ENCODE measurements at regions not wholly inside any gene's neighbourhood (a gene's known extent, or its start where the extent isn't known, plus 50 kb on each side); places are given as distances from the start of the nearest gene placed in this dataset.

DNA sequence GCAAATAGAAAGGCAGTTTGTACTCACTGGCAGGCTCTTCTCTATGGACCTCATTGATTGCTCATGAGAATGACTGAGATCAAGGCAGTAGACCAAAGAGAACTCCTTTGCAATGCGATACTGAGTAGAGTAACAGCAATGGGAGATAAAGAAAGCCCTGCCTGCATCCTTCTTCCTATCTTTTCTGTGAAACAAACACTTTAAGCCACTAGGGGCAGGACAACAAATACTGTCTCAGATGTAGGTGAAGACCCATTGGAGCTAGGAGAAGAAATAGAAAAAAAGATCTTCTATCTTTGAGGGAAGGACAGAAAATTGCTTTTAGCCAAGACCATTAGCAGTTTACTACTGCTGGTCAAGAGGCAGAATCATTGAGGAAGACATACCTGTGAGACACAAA is 117.6 kb upstream of the IGSF10 start:
- no peak for ATAC-seq (ENCODE audit: low read depth)
- no CpG with 5 or more reads among the region's 1 CpG for WGBS (ENCODE audit: insufficient coverage)

DNA sequence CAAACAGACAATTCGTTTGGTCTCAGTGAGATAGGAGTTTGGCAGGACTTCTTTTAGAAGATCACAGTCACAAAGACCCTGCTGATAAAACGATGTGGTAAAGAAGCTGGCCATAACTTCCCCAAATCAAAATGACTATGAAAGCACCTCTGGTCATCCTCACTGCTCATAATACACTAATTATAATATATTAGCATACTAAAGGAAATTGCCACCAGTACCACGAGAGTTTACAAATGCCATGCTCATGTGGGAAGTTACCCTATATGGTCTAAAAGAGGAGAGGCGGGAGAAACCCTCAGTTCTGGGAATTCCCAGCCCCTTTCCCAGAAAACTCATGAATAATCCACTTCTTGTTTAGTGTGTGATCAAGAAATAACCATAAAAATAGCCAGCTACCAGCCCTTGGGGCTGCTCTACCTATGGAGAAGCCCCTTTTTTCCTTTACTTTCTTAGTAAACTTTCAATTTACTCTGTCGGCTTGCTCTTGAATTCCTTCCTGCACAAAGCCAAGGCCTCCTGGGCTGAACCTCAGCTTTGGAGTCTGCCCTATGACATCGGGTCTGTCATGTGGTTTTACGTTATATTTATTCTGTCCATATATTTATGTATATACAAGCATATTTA is 115.8 kb upstream of the IGSF10 start:
- Mint-ChIP-seq H3K27ac (no peak overlapping the region), H3K4me3 (no peak overlapping the region), H3K4me1 (no peaks in the 10 kb centered on the region), H3K9me3 (ENCODE audit: insufficient read depth) (no peaks in the 10 kb centered on the region), H3K27me3 (peaks cover 3% of the 10 kb centered on the region)
- ChIA-PET POLR2A (no interaction called here), CTCF (no interaction called here)
- no peak for TF ChIP-seq EZH2 (IDR thresholded peaks at IDR 0.05; ENCODE audit: borderline replicate concordance, insufficient read depth, low read depth, low read length, poor library complexity, severe bottlenecking)
- TF ChIP-seq, protein P1, sequence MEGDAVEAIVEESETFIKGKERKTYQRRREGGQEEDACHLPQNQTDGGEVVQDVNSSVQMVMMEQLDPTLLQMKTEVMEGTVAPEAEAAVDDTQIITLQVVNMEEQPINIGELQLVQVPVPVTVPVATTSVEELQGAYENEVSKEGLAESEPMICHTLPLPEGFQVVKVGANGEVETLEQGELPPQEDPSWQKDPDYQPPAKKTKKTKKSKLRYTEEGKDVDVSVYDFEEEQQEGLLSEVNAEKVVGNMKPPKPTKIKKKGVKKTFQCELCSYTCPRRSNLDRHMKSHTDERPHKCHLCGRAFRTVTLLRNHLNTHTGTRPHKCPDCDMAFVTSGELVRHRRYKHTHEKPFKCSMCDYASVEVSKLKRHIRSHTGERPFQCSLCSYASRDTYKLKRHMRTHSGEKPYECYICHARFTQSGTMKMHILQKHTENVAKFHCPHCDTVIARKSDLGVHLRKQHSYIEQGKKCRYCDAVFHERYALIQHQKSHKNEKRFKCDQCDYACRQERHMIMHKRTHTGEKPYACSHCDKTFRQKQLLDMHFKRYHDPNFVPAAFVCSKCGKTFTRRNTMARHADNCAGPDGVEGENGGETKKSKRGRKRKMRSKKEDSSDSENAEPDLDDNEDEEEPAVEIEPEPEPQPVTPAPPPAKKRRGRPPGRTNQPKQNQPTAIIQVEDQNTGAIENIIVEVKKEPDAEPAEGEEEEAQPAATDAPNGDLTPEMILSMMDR (IDR thresholded peaks at IDR 0.05), result no peak
- DNase-seq (no peak), ATAC-seq (ENCODE audit: low read depth) (no peak)
- H3K9me3 ChIP-seq (ENCODE audit: control extremely low read depth in 1 of 3, control insufficient read depth in 2 of 3, insufficient read depth in 1 of 3, low read length in 2 of 3), result peaks cover 0 to 6% (median 0%) of the 10 kb centered on the region in 3 donors
- H3K9ac ChIP-seq (ENCODE audit: low read length), result no peak overlapping the region
- no peaks in the 10 kb centered on the region for H3K36me3 ChIP-seq (replicated peaks in 1 of 2; ENCODE audit: control extremely low read depth in 1 of 2, control insufficient read depth in 1 of 2, extremely low read depth in 1 of 2, insufficient read depth in 2 of 2, low read length in 1 of 2)
- H3K4me2 ChIP-seq (replicated peaks; ENCODE audit: low read depth, low read length, poor library complexity, severe bottlenecking), result no peak overlapping the region
- WGBS (ENCODE audit: insufficient coverage), result 100% methylated on average over 1 of the region's 7 CpGs
- no peak overlapping the region for H3K27ac ChIP-seq (ENCODE audit: low read length in 2 of 2)
- H3K27me3 ChIP-seq (replicated peaks in 1 of 4; ENCODE audit: control extremely low read depth in 1 of 4, control insufficient read depth in 3 of 4, insufficient read depth in 4 of 4, low read length in 3 of 4), result peaks cover 0 to 2% (median 0%) of the 10 kb centered on the region in 4 experiments
- no peaks in the 10 kb centered on the region for H4K20me1 ChIP-seq (ENCODE audit: control insufficient read depth, insufficient read depth, low read length, poor library complexity, severe bottlenecking)
- H2AFZ ChIP-seq (ENCODE audit: insufficient read depth, low read depth, low read length, poor library complexity, severe bottlenecking), result no peak overlapping the region
- intact Hi-C loops (cut with micrococcal nuclease), result no loop called here
- H3K4me3 ChIP-seq (ENCODE audit: control extremely low read depth in 1 of 5, extremely low read depth in 1 of 5, insufficient read depth in 1 of 5, low read depth in 2 of 5, low read length in 4 of 5), result no peak overlapping the region
- no peaks in the 10 kb centered on the region for H3K4me1 ChIP-seq (ENCODE audit: control insufficient read depth in 2 of 2, insufficient read depth in 2 of 2, low read length in 2 of 2)
- no peaks in the 10 kb centered on the region for H3K79me2 ChIP-seq (ENCODE audit: control insufficient read depth, insufficient read depth, low read length)

More for the DNA sequence above, 117.6 kb upstream of the IGSF10 start:
- no peak overlapping the region for H3K4me3 ChIP-seq (ENCODE audit: control extremely low read depth in 1 of 5, extremely low read depth in 1 of 5, insufficient read depth in 1 of 5, low read depth in 2 of 5, low read length in 4 of 5)
- no peak overlapping the region for H3K27ac ChIP-seq (ENCODE audit: low read length in 2 of 2)
- H3K27ac Mint-ChIP-seq, result no peak overlapping the region
- no peaks in the 10 kb centered on the region for H3K9me3 Mint-ChIP-seq (ENCODE audit: insufficient read depth)
- no peak overlapping the region for H3K4me3 Mint-ChIP-seq
- H3K36me3 ChIP-seq (replicated peaks in 1 of 2; ENCODE audit: control extremely low read depth in 1 of 2, control insufficient read depth in 1 of 2, extremely low read depth in 1 of 2, insufficient read depth in 2 of 2, low read length in 1 of 2), result no peaks in the 10 kb centered on the region
- DNase-seq, result no peak
- no peaks in the 10 kb centered on the region for H3K4me1 ChIP-seq (ENCODE audit: control insufficient read depth in 2 of 2, insufficient read depth in 2 of 2, low read length in 2 of 2)
- H3K4me1 Mint-ChIP-seq, result no peaks in the 10 kb centered on the region
- TF ChIP-seq EZH2 (IDR thresholded peaks at IDR 0.05; ENCODE audit: borderline replicate concordance, insufficient read depth, low read depth, low read length, poor library complexity, severe bottlenecking), result no peak
- TF ChIP-seq, protein P1 (IDR thresholded peaks at IDR 0.05), result no peak
- no peak overlapping the region for H3K4me2 ChIP-seq (replicated peaks; ENCODE audit: low read depth, low read length, poor library complexity, severe bottlenecking)
- H3K27me3 Mint-ChIP-seq, result peaks cover 3% of the 10 kb centered on the region
- H3K9ac ChIP-seq (ENCODE audit: low read length), result no peak overlapping the region
- peaks cover 0 to 6% (median 0%) of the 10 kb centered on the region in 3 donors for H3K9me3 ChIP-seq (ENCODE audit: control extremely low read depth in 1 of 3, control insufficient read depth in 2 of 3, insufficient read depth in 1 of 3, low read length in 2 of 3)
- H2AFZ ChIP-seq (ENCODE audit: insufficient read depth, low read depth, low read length, poor library complexity, severe bottlenecking), result no peak overlapping the region
- ChIA-PET POLR2A (no interaction called here), CTCF (no interaction called here)
- peaks cover 0 to 2% (median 0%) of the 10 kb centered on the region in 4 experiments for H3K27me3 ChIP-seq (replicated peaks in 1 of 4; ENCODE audit: control extremely low read depth in 1 of 4, control insufficient read depth in 3 of 4, insufficient read depth in 4 of 4, low read length in 3 of 4)
- no peaks in the 10 kb centered on the region for H3K79me2 ChIP-seq (ENCODE audit: control insufficient read depth, insufficient read depth, low read length)
- intact Hi-C loops (cut with micrococcal nuclease), result no loop called here
- no peaks in the 10 kb centered on the region for H4K20me1 ChIP-seq (ENCODE audit: control insufficient read depth, insufficient read depth, low read length, poor library complexity, severe bottlenecking)
